ENCODE measurements at regions not wholly inside any gene's neighbourhood (a gene's known extent, or its start where the extent isn't known, plus 50 kb on each side); places are given as distances from the start of the nearest gene placed in this dataset.
A peak's percentile ranks its signal among the peaks of the same experiment; 100 is the strongest.
"Not testable (repeated sequence)": the region's sequence is repeated elsewhere in the genome, so short reads cannot be mapped to it uniquely, and the experiment has no call there.

DNA sequence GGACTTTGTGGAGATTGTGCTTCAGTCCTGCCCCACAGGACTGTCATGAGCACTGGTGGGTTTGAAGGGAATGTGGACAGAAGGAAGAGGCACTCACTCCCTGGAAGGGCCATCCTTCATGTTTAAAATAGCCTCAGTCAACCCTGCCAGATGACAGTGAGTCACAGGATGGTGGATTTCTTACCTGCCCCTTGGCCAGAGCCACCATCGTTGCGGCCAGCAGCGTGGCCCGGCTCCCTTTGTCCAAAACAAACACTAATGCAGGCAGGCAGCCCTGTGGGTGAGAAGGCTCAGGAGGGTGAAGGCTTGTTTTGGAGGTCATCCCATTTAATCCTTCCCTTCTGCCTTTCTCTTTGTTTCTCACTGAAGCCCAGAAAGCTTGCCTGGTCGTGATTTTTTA, 422.7 kb downstream of the CD83 start:
- no peak for DNase-seq

DNA sequence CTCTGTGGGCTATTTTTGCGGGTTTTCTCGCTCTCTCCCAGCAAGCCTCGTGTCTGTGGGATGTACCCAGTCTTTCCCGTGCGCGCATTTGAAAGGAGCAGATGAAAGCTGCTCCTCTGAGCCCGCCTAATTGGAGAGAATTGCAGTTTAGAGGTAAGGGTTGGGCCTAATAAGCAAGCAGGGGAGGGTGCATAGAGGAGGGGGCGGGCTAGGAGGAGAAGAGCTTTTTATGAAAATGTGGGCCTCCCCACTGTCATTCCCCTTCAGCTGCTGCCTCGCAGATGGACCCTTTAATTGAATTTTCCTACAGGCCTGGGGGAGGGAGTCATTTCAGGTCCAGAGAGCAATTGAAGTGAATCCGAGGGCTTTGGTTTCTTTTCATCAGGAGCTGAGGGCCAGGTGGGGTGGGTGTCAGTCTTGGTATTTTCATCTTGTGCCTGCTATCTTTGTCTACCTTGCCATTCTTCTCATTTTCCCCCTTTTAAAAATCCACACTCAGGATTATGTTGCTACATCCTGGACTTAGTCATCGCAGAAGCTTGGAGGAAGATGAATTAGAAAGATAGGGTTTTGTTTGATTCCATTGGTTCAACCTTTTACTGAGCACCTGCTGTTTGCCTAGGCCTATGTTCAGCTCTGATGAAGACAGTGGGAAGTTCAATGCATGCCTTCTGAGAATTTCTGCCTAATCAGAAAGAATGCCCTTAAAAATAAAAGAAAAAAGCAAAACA, 423.4 kb downstream of the CD83 start:
- DNase-seq, result no peak

DNA sequence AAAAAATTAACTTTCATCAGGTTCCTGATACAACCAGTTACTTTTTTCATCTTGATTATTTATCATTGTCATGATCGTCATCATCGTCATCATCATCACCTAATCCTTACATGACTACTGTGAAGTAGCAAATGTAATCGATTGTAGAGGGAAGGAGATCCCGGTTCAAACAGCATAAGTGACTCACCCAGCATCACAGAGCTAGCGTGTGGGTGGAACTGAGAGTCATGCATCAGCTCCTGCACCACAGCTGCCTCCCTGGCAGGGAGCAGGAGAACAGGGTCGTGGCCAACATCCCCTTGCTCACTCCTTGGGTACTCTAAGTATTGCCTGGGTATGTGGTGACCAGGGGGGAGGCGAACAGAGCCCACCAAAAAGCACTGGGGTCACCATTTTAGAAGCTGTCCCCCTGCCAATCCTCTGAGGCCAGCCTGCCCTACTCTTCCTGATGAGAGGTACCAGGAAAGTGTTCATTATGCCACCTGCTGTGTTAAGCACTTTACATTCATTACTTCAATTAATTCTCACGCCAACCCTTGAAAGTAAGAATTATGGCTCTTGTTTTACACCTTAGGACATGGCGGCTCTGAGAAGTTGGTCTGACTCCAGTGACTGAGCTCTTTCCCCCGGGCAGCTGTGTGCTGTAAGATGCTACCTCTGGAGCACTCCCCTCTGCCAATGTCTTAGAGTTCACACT, 425.2 kb downstream of the CD83 start:
- no peak for DNase-seq

DNA sequence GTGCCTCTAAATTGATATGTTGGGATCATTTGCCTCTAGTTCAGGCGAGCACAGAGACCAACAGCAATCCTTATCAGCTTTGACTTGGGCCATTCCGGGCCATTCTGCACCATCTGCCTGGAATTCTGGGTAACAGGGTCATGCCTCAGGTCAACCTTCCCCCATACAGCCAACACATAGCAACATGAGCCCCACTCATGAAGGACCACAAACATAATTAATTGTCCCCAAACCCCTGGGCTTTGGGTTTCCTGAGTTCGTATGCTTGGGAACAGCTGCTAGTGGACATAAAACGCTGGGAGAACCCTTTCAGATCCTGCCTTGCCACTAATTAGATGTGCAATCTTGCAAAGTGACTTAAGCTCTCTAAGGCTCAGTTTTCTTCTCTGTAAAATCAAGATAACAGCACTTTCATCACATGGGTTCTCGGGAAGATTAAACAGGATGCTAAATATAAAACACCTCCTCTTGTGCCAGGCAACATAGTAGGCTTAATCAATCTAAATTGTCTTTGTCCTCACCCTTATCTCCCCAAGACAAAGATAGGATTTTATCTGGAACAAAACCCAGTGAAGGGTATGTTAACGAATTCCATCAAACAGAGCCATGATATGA, 426.5 kb downstream of the CD83 start:
- no peak for DNase-seq

DNA sequence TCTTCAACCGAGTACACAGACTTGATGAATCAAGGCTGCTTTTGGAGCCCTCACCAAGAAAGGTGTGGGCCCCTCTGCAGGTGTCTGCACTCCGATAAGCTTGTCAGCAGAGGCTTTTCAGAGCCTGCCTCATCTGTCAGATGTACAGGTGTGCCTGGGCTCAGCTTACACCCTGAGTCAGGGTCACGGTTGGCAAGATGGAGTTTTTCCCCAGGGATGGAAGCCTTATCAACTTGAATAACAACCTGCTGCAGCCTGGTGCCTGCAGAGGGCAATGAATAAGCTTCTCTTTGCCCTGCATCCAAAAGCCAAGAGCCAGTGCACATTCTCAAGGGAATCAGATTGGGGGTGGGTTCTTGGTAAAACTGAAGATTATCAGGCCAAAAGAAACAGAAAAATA, 427.1 kb downstream of the CD83 start:
- DNase-seq, result no peak

DNA sequence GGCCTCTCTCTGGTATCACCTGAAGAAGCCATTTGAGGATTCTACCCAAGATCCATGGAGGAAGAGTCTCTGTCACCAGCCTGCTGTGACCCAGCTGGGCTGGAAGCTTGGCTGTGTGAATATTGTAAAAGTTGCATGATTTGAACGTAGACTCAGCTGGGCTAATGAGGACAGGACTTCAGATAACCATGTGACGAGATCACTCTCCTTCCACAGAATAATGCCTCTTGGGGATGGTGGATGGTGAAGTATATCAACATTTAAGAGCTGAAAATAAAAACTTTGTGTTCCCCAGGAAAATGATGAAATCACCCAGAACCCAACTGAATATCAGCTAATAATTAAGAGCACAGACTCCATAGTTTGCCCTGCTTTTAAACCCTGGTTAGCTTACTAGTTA, 427.9 kb downstream of the CD83 start:
- no peak for DNase-seq

DNA sequence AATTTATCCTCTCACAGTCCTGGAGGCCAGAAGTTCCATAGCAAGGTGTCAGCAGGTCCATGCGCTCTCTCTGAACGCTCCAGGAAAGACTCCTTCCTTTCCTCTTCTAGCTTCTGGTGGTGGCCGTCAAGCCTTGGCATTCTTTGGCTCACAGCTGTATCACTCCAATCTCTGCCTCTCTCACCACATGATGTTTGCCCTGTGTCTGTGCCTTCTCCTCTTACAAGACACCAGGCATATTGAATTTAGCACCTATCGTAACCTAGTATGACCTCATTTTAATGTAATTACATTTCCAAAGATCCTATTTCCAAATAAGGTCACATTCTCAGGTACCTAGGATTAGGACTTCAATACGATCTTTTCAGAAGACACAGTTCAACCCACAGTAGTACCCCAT, 428.5 kb downstream of the CD83 start:
- no peak for DNase-seq

DNA sequence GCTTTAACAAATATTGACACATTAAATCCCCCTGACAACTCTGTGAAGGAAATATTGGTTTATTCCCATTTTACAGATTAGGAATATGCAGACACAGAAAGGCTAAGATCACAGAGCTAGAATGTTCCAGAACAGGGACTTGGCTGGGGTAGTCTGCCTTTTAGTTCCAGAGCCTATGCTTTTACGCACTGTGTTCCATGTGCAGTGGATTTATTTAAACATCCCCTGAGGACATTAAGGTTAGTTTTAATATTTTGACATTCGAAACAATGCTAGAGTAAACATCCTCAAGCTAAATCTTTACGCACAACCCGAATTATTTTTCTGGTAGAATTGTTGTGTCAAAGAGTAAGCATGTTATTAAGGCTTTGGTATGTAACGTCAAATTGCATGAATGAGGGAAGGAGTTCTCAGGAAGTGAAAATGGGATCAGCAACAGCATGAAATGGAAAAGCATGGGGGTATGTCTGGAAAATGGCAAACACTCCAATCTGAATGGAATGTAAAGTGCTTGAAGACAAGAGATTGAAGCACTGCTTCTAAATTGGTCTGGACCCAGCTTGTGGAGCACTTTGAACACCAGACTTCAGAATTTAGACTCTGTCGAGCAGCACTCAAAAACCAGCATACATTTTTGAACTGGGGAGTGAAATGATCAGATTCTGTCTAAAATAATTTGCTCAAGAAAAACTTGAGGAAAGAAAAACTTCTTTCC, 429.9 kb downstream of the CD83 start:
- no peak for DNase-seq

DNA sequence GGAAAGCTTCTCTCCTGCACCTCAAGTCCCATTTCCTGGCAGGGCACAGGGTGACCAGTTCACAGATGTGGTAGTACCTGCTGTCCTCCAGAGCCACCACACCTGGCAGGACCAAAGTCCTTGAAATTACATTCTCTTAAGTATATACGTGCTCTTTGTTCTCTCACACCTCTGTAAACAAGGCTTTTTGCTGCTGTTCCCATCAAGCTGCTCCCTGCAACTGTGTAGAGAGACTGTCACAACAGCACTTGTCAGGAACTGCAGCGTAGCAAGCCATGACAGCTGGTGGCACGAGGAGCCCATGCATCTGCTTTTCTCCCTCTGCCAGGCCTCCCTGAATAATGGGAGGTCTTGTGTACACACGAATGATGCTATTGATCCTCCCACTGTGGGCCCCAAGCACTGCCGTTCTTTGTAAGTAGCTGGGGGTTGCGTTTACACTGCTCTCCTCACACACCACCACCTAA, 431.8 kb downstream of the CD83 start:
- no peak for DNase-seq

DNA sequence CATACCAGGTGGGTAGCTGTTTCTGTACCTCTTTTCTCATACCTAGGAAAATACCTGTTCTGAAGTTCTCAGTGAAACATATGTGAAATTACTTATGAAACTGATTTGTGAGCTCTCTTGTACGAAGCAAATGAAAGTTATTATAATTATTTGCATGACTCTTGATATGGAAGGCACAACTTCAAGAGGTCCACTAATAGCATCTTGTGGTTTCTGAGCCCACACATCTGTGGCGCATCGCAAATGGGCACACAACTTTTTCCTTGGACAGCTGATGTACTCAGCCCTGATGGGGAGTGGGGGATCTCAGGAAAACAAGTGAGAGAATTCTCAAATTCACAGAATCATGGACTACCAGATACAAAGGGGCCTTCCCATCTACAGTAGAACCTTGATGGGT, 432.3 kb downstream of the CD83 start:
- no peak for DNase-seq

DNA sequence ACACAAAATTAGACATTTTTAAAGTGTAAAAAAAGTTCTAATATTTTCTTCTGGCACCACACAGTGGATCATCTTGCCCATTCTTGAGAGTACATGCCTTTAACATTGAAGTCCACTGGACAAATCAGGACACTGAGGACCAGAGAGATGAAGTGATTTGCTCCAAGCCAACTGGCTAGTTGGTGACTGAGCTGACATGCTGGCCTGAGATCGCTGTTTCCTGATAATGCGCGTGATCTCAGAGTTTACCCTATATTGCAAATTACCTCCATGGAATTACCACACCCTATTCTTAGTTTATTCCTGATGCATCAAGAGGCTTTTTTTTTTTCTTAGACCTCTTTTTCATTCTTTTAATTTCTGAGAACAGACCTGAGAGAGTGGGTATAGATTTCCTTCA, 432.8 kb downstream of the CD83 start:
- no peak for DNase-seq

DNA sequence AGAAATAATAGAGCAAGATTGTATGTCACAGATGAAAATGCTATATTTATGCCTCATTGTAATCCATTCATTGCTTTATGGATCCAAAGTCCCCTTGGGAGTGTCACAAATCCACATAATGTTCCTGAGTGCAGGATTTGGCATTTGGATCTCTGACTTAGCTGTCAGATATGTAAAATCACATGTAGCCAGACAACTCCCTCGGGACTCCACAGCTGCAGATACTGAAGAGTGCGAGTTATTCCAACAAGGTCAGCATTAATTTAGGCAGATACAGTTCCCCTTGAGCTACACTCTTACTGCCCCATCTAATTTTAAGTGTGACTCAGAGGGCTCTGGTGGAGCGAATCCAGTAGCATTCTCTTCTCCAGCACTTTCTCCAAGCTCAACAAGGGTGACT, 433.2 kb downstream of the CD83 start:
- peak; percentile 42 for DNase-seq

DNA sequence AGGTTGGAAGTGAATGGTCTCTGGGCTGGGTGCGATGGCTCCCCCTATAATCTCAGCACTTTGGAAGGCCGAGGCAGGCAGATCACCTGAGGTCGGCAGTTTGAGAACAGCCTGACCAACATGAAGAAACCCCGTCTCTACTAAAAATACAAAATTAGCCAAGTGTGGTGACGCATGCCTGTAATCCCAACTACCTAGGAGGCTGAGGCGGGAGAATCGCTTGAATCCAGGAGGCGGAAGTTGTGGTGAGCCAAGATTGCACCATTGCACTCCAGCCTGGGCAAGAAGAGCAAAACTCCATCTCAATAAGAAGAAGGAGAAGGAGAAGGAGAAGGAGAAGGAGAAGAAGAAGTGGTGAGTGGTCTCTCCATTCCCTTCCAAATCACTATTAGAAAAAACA, 434.0 kb downstream of the CD83 start:
- not testable (repeated sequence) for DNase-seq

DNA sequence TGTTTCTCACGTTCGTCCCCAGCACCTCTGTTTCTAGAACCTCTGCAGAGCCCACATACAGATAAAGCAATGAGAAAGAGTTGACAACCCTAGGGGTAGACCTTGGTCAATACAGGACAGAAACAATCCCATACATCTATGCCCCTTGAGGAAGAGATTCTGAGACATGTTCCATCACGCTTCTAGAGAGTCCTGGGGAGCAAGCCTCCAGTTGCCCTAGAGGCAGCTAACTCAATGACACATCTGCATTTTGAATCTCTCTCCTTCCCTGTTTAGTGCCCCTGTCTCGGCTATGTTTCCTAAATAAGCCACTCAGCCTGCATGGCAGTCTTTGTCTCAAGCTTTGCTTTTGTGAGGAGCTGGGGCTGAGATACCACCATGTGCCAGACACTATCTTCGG, 435.3 kb downstream of the CD83 start:
- DNase-seq, result no peak

DNA sequence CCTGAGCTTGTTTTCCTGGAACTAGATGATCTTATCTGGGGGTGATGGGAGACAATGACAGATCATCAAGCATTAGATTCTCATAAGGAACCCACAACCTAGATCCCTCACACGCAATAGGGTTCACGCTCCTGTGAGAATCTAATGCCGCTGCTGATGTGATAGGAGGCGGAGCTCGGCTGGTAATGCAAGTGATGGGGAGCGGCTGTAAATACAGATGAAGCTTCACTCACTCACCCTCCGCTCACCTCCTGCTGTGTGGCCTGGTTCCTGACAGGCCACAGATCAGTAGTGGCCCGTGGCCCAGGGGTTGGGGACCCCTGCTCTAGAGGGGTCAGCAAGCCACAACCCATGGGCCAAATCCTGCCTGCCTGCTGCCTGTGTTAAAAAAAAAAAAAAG, 435.9 kb downstream of the CD83 start:
- no peak for DNase-seq

DNA sequence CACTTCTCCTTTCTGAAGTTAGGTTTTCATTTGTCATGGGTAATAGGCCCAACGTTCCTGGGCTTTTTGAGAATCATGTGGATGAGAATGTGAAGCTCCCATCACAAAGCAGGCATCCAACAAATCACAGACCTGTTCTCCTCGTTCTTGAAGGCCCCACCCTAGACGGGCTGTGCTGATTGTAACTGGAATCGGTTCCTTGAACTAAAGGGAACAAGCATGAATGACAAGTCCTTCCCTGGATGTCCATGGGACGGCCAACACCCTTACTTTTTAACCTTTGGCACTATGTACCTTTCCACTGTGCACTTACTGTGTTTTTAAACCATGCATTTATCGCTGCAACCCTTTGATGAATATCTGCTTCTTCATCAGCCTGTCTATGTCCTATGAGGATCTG, 438.2 kb downstream of the CD83 start:
- no peak for DNase-seq

DNA sequence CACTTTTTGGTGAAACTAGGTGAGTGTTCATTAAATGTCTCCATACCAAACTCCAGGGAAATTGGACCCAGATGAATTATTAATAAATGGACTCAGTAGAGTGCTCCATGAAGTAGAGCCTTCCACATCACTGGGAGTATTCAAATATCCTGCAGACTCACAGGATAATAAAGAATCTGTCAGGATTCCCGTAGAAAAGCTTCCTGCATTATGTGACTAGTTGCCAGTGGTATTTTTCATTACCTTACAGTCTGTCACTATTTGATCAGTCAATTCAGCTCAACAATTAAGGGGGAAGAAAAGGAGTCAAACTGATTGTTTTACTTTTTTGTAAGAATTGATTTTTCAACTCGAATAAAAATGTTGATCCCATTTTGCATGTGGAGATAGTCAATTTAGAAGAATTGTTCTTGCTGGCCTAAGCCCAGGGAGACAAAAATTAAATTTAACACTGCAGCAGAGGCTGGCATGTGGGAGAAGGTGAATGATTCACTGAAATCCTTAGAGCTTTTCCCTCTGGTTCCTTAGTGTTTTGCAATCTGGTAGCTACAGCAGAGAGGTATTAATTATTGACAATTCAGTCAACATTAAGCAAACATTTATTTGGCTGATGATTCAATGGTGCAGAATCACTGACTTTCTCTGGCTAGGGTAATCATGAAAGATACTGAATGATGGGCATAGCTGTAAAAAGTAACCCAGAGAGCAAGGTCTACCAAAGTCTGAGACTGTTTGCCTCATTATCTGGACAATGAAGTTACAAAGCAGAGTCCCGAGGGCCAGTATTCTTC, 442.4 kb downstream of the CD83 start:
- no peak for DNase-seq

DNA sequence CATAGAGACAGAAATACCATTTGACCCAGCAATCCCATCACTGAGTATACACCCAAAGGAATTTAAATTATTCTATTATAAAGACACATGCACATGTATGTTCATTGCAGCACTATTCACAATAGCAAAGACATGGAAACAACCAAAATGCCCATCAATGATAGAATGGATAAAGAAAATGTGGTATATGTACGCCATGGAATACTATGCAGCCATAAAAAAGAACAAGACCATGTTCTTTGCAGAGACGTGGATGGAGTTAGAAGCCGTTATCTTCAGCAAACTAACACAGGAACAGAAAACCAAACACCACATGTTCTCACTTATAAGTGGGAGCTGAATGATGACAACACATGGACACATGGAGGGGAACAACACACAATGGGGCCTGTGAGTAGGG, 444.0 kb downstream of the CD83 start:
- DNase-seq, result not testable (repeated sequence)

DNA sequence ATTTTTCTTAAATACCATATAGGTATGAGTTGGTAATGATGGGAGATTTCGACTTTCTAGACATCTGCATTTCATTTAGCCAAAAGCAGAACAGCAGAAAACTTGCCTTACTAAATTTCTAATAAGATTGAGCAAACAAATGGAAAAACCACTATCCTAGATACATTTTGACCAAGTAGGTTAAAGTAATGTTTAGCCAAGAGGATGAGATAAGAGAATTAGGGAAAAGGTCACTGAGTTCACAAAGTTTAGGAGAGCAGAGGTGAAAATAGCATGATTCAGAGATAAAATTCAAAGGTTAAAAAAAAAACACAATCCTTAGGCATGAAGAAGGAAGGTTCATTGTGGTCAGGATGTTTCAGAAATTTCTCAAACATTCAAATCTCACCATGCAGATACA, 450.3 kb downstream of the CD83 start:
- DNase-seq, result no peak

DNA sequence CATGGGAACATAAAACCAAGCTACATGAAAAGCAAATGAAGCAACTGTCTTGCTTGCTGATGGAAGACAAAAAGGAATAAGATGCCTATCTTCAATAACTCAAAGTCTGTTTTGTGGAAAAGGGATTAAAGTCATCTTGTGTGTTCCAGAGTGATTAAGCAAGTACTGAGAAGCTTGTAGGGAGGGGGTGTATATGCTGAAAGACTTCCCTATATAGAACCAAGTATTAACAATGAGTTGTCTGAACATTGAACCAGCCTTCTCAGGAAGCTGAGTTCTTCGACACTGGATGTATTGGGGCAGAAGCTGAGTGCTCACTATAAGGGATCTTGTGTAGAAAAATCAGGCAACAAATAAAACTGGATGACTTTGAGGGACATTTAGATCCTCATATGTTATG, 451.8 kb downstream of the CD83 start:
- no peak for DNase-seq

DNA sequence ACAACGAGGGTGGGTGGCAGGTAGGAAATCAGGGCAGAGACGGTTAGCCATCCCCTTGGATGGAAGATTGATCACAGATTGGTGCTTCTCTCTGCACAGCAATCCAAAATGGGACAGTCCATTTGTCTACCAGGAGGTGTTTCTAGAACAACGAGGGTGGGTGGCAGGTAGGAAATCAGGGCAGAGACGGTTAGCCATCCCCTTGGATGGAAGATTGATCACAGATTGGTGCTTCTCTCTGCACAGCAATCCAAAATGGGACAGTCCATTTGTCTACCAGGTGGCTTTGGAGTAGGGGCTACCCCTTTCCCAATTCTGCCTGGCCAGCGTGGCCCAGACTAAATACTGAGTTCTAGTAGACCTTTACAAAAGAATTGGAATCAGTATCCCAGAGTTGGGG, 452.3 kb downstream of the CD83 start:
- DNase-seq, result not testable (repeated sequence)

DNA sequence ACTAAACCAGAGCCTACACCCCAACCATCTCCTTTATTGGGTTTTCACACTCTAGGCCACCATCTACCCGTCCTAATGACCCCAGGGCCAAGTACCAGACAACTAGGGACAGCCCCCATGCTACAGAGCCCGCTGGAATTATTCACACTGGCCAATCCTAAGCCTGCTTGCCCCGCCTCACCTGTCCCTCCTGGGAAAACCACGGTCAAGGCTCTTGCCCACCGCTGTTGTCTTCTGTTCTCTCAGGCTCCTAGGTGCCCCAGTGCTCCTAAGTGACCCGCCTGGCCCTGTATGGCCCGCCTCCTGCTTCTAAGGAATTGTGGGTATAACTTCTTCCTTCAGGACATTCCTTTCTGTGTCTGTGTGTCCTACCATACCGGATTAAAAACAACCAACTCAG, 453.4 kb downstream of the CD83 start:
- DNase-seq, result no peak

DNA sequence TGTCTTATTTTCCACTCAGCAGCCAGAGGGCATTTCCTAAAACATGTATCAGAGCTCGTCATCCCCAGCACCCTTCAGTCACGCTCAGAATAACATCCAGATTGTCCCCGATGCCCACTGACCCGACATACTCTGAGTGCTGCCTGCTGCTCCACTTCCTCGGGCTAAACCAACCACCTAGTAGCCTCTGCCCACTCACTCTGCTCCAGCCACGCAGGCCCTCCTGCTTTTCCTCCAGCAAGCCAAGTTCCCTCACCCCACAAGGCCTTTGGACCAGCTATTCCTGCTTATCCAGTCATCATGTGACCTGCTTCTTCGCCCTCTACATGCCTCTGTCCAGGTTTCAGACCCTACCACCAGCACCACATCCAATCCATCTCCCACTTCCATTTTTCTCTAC, 454.2 kb downstream of the CD83 start:
- no peak for DNase-seq

Data from hindlimb muscle (tissue), 1 donor.